ENCODE measurements at regions not wholly inside any gene's neighbourhood (a gene's known extent, or its start where the extent isn't known, plus 50 kb on each side); places are given as distances from the start of the nearest gene placed in this dataset.
"Not testable (repeated sequence)": the region's sequence is repeated elsewhere in the genome, so short reads cannot be mapped to it uniquely, and the experiment has no call there.

DNA sequence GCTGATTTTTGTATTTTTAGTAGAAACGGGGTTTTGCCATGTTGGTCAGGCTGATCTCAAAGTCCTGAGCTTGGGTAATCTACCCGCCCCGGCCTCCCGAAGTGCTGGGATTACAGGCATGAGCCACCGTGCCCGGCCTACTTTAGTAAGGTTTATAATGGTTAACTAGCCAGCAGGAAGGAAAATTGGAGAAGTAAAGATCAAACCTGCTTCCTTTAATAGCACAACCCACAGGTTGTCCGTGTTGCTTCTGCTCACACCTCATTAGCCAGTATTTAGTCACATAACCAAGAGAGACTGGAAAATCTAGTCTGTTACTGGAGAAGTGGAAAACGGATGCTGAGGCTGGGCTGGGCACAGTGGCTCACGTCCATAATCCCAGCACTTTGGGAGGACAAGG lies 51.9 kb upstream of the TBL1XR1 start:
- DNase-seq = no peak

DNA sequence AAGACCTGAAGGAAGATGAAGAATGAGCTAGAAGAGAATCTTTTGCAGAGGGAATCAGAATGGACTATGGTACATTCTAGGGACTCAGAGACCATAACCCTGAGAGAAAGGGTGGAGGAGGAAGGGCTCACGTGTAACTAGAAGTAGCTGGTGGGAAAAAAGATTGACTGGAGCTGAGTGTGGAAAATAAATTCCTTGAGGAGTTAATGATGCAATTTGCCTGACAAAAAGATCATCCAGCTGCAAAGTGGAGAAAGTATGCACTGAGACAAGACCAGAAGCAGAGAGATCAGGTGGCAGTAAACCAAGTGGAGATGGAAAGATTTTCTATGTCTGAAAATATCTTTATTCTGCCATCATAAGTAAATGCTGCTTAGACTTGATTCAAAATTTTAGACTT lies 52.9 kb upstream of the TBL1XR1 start:
- no peak for DNase-seq

DNA sequence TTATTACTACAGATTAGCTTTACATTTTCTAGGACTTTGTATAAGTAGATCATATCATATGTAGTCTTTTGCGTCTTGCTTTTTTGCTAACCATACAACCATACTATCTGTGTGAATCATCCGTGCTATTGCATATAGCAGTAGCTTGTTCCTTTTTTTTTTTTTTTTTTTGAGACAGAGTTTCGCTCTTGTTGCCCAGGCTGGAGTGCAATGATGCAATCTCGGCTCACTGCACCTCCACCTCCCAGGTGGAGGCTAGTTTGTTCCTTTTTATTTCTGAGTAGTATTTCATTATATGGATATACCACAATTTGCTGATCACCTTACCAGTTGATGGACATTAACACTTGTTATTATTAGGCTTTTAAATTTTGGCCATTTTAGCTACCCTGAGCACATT lies 54.5 kb upstream of the TBL1XR1 start:
- DNase-seq = no peak

DNA sequence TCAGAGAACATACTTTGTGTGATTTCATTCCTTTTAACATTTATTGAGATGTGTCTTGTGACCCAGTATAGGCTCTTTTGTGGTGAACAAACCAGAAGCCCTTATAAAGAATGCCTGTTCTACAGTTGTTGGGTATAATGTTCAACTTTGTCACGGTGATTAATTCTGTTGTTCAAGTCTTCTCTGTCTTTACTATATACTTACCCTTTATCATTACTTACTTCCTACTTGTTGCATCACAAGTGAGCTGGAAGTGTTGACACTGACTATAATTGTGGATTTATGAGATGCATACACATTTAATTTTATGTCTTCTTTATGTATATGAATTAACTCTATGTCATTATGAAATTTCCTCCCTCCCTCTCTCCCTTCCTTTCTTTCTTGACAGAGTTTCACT lies 59.7 kb upstream of the TBL1XR1 start:
- no peak for DNase-seq

DNA sequence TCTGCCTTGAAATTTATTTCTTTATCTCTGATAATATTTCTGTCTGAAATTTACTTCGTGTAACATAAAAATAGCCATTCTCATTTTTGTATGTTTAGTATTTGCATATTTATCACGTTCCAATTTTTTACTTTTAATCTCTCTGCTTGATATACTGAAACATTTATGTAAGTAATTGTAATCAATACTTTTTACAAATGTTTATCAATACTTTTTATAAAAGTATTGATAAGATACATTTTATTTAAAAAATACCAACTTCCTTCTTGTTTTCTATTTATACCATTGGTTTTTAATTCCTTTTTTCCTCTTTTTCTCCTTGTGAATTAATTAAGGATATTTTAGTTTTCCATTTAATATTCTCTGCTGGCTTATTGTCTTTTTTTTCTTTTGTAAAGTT lies 60.3 kb upstream of the TBL1XR1 start:
- DNase-seq = no peak

DNA sequence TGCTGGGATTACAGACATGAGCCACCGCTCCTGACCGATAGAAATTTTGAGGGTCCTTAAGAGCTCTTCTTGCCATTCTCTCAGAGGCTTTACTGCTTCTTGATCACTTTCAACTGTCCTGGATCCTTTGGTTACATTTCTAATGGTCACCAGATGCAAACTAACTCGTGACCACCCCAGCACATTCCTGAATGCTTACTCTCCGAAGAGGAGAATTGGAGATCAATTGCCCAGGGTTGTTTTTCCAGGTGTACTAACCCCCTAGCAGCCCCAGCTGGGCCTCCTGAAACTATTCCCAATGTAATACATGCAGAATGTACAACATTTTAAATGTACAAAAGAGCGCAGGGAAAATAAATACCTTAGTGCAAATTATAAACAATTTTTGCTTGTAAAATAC lies 65.1 kb upstream of the TBL1XR1 start:
- no peak for DNase-seq

DNA sequence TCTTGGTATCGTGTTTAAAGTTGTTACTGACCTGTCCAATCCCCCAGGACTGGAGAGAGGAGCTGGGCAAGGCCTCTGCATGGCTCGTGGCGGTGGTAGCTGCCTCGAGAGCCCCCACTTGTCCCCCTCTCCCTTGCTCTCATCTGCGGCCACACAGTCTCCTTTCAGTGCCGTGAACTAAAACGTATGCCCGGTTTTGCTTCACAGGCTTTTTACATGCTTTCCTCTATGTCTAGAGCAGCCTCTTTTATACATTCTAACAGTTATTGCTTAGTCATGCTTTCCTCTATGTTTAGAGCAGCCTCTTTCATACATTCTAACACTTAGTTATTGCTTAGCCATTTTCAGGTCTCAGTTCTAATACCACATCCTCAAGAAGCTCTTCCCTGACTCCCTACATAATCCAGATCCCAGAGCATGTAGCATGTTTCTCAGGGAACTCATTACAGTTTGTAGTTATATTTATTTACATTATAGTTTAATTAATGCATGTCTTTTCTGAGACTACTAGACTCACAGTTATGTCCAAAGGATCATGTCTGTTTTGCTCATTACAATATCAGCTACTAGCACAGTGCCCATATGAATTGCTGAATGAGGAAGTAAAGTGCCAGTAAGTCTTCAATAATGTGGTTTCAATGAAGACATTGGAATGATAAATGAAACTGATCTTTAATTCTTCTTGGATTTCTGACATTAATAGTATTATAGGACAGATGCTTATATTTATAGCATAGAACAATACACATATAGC lies 66.5 kb upstream of the TBL1XR1 start:
- DNase-seq = no peak

DNA sequence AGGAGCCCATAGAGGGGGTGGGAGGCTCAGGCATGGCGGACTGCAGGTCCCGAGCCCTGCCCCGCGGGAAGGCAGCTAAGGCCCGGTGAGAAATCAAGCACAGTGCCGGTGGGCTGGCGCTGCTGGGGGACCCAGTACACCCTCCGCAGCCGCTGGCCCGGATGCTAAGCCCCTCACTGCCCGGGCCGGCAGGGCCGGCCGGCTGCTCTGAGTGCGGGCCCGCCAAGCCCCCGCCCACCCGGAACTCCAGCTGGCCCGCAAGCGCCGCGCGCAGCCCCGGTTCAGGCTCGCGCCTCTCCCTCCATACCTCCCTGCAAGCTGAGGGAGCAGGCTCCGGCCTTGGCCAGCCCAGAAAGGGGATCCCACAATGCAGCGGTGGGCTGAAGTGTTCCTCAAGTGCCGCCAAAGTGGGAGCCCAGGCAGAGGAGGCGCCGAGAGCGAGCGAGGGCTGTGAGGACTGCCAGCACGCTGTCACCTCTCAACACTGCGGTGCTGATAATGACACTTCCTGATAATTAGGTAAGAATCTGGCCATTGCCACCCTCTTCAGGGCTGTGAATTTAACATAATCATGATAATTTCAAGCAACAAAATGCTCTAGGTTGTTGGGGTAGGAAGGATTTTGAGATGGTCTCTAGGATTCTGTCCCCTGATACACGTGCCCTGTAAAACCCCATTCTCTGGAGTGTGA lies 74.7 kb upstream of the TBL1XR1 start:
- DNase-seq = not testable (repeated sequence)

DNA sequence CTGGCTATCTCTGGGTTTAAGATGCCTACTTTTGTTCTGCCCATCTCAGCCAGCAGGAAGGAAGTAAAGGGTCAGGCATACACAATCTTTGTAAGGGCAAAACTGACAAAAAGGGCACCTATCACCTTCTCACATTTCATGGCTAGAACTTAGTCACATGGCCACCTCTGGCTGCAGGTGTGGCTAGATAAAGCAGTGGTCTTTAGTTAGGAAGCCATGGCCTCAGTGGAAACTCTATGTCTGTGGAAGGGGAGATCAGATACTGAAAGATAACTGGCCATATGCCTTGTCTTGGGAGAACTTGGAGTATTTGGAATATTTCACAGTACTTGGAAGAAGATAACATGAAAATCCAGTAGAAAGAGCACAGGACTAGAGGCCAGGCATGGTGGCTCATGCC lies 80.7 kb upstream of the TBL1XR1 start:
- DNase-seq = no peak

DNA sequence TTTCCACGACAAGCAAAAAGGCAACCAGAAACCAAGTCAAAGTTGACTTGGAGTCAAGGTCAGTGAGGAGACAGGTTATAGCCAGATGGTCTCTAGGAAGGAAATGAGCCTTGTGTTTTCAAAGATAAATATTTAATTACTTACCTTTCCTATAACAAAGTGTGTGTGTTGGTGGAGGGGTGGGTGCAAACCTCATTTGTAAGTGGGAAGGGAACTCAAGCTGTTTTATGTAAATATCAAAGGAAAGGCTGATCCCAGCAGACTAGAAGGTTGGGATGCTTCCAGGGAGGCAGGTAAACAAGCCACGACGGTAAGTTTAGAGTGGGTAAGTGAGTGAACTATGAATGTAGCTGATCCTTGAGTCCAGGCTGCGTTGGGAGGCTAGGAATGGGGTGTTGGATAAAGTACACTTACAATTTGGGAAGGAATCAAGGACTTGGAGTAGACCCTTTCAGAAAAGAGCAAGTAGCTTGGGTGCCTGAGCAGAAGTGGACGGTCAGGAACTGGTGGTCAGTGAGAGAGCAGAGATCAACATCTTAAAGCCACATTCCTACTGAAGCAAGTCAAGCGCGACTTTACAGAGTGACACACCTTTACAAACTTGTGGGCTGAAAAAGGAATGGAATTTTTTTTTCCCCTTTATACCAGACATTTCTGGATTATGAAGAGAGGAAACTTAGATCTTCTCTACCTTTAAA lies 82.0 kb upstream of the TBL1XR1 start:
- no peak for DNase-seq

DNA sequence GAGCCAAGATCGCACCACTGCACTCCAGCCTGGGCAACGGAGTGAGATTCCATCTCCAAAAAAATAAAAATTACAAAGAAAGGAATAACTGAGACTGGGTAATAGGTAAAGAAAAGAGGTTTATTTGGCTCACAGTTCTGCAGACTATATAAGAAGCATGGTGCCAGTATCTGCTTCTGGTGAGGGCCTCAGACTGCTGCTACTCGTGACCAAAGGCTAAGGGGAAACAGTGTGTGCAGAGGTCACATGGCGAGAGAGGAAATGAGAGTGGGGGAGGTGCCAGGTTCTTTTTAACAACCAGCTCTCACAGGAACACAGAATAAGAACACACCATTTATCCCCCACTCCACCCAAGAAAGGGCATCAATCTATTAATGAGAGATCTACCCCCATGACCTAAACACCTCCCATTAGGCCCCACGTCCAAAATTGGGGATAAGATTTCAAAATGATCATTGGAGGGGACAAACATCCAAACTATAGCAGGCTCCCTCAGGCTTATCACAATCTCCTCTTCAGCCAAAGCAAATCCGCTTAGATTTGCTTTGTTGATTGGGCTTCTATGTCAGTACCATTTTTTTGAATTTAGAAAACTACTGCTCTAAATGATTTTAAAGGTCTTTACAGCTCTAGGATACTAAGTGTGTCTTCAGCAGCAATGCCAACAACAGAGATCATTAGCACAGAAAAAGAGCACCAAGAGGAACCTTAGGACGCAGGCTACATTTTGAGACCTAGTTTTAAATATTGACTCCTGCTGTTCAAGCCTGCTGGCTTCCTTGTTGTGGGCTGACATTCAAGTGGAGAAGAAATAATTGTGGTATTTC lies 84.2 kb upstream of the TBL1XR1 start:
- DNase-seq = peak in 1 of 51 donors; percentile 5

DNA sequence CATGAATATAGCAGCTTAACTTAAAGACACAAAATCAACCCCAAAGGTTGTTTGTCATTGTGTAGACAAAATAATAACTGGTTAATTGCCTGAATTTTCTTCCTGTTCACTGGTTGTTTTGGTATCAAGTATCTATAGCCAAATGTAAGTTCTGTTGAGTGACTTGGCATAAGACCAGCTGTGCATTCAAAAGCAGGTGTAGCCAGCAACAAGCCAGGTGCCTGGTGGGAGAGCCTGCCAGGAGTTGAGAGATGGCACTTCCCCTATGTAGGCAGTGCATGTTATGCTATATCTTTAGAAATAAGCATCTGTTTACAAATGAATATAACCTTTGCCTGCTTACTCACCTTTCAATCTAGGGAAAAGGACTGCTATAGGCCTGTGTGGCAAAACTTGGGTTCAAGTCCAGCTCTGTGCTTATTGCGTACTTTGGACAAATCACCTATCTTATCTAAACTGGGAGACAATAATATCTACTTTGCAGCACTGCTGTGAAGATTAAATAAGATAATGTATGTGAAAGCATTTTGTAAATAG lies 84.9 kb upstream of the TBL1XR1 start:
- DNase-seq = no peak

DNA sequence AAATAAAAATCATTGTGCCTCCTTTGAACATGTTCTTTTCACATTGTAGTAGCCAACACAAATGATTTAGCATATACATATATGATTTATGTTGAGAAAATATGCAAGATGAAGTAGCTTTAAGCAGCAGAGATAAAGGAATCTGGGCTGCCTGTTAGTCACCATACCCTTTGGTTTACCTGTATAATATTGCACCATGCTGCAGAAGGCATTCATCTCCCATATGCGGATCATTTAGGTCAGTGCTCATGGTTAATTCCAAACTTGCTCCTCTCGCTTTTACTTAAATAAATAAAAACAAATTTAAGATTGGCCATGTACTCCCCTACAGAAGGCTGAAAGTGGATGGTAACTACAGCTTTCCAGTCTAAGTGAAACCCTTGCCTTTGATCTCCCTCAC lies 86.7 kb upstream of the TBL1XR1 start:
- no peak for DNase-seq

DNA sequence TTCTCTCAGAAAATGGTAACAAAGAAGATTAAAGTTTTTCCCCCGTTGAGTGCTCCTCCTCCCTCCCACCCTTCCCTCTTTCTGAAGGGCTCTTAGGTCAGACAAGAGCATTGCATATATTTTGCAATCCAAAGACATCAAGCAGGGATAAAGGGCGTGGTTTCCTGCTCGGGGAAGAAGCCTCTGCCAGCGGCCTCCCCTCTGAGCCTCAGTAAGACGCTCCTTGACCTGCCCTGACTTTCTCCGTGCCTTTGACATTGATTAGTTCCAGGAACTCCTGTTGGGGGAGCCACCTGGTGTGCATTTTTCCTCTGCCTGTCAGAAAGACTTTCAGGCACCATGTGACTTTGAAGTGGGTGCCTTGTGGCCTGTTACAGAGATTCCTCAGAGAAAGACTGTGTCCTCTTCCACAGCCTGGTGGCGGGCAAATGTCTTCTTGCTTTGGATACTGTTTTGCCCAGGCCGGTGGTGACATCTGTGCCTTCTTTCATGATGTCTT lies 87.2 kb upstream of the TBL1XR1 start:
- DNase-seq = peak in 2 of 51 donors; percentile 1 to 6

DNA sequence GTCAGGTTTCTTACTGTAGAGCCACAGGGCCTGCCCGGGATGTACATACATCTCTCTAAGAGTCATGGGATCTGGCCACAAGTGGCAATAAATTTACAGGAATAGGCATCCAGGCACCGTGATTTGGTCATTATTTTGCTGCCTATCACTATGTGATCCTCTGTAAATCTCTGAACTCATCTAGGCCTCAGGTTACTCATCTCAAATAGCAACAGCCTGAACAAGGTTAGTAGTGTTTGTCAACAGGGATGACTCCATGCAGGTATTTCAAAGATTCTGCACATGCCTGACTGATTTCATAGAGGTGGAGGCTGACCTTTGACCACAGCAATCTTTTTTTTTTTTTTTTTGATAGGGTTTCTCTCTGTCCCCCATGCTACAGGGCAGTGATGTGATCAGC lies 88.8 kb upstream of the TBL1XR1 start:
- no peak for DNase-seq

DNA sequence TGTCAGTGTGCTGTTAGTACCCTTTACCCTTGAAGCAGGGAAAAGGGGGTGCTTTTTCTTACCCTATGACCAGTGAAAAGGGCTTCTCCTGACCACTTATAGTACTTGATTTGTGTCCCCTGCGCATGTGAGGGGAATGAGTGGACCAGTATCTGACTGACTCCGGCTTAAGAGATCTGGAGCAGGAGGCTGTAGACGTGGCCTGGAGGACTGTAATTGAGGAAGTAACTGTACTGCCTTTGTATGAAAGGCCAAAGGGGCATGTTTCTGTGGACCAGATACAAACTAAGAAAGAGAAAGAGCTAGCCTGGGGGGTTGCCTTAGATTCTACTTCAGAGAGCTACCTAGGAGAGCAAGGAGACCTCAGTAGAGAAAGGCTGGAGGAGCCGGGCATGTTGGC lies 89.9 kb upstream of the TBL1XR1 start:
- DNase-seq = no peak

DNA sequence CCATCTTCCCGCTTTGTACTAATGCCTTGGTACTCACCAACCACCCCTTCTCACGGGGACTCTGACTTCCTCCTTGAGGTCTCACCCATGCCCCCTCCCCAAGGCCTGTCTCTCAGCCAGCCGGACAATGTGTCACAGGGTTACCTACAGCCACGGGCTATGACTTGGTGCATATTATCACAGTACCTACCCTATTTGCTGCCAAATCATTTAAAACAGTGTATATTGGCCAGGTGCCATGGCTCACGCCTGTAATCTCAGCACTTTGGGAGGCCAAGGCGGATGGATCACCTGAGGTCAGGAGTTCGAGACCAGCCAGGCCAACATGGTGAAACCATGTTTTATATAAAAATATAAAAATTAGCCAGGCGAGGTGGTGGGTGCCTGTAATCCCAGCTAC lies 93.4 kb upstream of the TBL1XR1 start:
- no peak for DNase-seq

DNA sequence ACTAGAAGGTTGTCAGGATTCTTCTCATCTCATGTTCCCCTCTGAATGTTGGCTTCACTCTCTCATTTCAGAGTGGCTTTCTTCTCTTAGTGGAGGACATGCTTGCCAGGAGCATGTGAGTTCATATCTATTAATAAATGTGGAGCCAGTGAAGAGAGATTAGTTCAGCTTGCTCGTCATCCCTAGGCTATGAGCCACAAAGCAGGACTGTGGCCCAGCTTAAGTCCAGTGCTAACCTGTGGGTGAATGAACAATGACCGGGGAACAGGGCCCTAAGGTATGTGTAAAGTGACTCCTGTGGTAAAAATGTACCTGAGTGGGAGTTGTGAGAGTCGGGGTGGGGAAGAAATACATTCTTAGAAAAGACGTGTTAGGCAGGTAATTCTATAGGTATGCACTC lies 96.9 kb upstream of the TBL1XR1 start:
- DNase-seq = no peak

DNA sequence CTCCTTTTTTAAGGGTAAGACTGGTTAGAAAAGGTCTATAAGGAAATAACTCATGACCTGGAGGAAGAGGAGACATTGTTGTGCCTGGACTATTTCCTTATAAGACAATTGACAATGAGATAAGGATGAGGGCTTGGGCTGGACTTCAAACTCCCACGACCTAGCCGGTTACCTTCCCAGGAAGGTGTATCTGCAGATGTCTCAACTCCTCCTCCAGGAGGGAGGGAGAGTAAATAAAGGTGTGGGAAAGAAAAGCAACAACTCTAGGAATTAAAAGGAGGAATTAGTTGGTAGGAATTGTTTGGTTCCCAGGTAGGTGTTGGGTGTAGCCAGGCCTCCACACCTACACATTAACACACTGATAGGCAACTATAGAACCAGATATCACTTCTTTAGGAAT lies 97.8 kb upstream of the TBL1XR1 start:
- no peak for DNase-seq

DNA sequence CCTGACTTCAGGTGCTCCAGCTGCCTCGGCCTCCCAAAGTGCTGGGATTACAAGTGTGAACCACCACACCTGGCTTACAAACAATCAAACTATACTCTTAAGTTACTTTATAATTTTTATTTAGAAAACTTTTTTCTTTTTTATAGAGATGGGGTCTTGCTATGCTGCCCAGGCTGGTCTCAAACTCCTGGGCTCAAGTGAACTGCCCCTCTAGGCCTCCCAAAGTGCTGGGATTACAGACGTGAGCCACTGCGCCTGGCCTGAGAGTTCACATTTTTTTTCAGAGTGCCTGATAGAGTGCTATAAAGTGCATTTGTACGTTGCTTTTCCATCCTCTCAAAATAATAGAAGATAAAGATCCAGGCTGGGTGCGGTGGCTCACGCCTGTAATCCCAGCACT lies 102.0 kb upstream of the TBL1XR1 start:
- no peak for DNase-seq

DNA sequence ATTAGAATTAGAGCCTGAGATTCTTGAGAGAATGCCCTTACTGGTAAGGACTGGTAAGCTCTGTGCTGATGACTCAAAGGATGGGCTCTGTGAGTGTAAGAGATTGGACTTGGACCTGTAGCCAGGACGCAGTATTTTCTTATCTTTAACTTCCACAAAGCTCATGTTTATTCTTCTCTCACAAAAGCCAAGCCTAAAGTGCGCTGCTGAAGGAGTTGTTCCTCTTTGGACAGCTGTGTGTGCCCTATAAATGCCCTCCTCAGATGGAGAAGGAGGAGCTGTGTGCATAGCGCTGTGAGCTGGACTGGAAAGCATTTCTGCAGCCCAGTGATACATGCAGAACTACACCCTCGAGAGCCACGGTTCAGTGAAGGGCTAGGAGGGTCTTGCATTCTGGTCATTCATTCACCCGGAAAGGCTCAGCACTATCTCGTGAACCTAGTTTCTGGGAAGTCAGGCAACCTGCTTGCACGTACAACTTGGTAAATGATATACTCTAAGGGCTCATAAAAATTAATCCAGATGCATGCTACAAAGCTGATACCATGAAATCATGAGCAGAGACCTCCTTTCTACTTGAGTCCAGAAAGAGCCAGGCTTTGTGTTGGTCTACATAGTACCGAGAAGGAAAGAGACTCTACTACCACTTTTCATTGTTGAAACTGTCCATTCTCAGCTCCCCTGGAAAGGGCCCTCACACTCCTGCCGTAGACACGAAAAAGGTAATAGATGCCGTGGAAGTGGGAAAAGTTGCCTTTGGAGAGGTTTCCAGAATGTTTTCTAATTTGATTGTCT lies 103.0 kb upstream of the TBL1XR1 start:
- DNase-seq = peak in 2 of 51 donors; percentile 3 to 23

Data from hypothalamus (tissue), 51 donors.